Endothelial cell of umbilical vein (primary cell): ENCODE measurements at regions not wholly inside any gene's neighbourhood (a gene's known extent, or its start where the extent isn't known, plus 50 kb on each side); places are given as distances from the start of the nearest gene placed in this dataset.

Experiments used
- BruUV-seq: library from RNA; stranded (reverse); fragments of 400-500 nt; replicated peaks from 2 replicates; lab custom pipeline; 2021; lab: Mats Ljungman, UMichigan
- CTCF ChIA-PET: fragments of 300-600, 350-600 bp; sonication (Branson Sonifier 250); formaldehyde crosslinking; loops from one replicate; lab custom pipeline; 2021; ENCODE audit warnings: antibody characterized with exemption, inconsistent platforms; lab: Charles Lee
- POLR2A ChIA-PET: fragments of 300-600, 350-600 bp; sonication (Branson Sonifier 250); formaldehyde crosslinking; loops from one replicate; lab custom pipeline; 2021; ENCODE audit warnings: antibody characterized with exemption, inconsistent platforms; lab: Charles Lee
- DNase-seq: peaks from one replicate; pipeline ENCODE4 v3.0.0-alpha.2; 2011; ENCODE audit warnings: low read depth, low spot score
- FAIRE-seq: peaks from 2 replicates; lab custom pipeline; 2011; peaks lifted over from hg19 to GRCh38; lab: Jason Lieb, UNC
- H2AFZ ChIP-seq: 2 replicates; pipeline ENCODE4 v1.6.0; 2012; ENCODE audit warnings: low read depth, low read length, control low read depth, inconsistent platforms
- H3K27ac ChIP-seq: 2 replicates; pipeline ENCODE4 v1.5.1; 2011; ENCODE audit warnings: low read depth, mild to moderate bottlenecking, control low read depth, low read length, moderate library complexity; ENCODE audit not compliant: insufficient read depth
- H3K27me3 ChIP-seq, 2 experiments: 2 replicates each; pipeline versions ENCODE4 v1.6.0 to v1.6.1; 2011; ENCODE audit warnings: low read length in 2 of 2, mixed read lengths in 1 of 2; ENCODE audit not compliant: control insufficient read depth in 2 of 2, insufficient read depth in 2 of 2
- H3K36me3 ChIP-seq, 2 experiments: 2 replicates in 1 of 2; 3 replicates in 1 of 2; pipeline ENCODE4 v1.5.1; 2011; ENCODE audit warnings: low read length in 2 of 2, mild to moderate bottlenecking in 1 of 2, moderate library complexity in 1 of 2; ENCODE audit not compliant: control insufficient read depth in 2 of 2, insufficient read depth in 2 of 2; ENCODE audit errors: extremely low read depth in 1 of 2
- H3K4me1 ChIP-seq: 3 replicates; pipeline ENCODE4 v1.5.1; 2011; ENCODE audit warnings: mild to moderate bottlenecking, low read length; ENCODE audit not compliant: control insufficient read depth, insufficient read depth; ENCODE audit errors: extremely low read depth
- H3K4me2 ChIP-seq: 2 replicates; pipeline ENCODE4 v1.6.1; 2011; ENCODE audit warnings: low read length, control low read depth, mixed read lengths; ENCODE audit not compliant: insufficient read depth
- H3K4me3 ChIP-seq, 3 experiments: fragments of 200-600 bp in 1 of 3; sonication (generic), shearing (Covaris generic) in 1 of 3; replicated peaks in 1 of 3; 2 replicates each; pipeline ENCODE4 v1.5.1; 2011 to 2016; ENCODE audit warnings: control low read depth in 3 of 3, low read length in 3 of 3, mild to moderate bottlenecking in 2 of 3, inconsistent platforms in 1 of 3, low read depth in 1 of 3, moderate library complexity in 1 of 3; ENCODE audit not compliant: insufficient read depth in 1 of 3
- H3K79me2 ChIP-seq: 2 replicates; pipeline ENCODE4 v1.6.0; 2012; ENCODE audit warnings: low read length, inconsistent platforms; ENCODE audit not compliant: control insufficient read depth, insufficient read depth
- H3K9ac ChIP-seq: replicated peaks from 2 replicates; pipeline ENCODE3; 2011; ENCODE audit warnings: low read length, control low read depth; ENCODE audit not compliant: insufficient read depth; ENCODE audit errors: extremely low read depth
- H3K9me1 ChIP-seq: replicated peaks from 3 replicates; pipeline ENCODE4 v1.6.0; 2011; ENCODE audit warnings: mild to moderate bottlenecking, low read length; ENCODE audit not compliant: control insufficient read depth, insufficient read depth; ENCODE audit errors: extremely low read depth
- H3K9me3 ChIP-seq: replicated peaks from 2 replicates; pipeline ENCODE4 v1.5.1; 2012; ENCODE audit warnings: low read length, inconsistent platforms; ENCODE audit not compliant: control insufficient read depth, insufficient read depth
- H4K20me1 ChIP-seq: replicated peaks from 2 replicates; pipeline ENCODE3; 2011; ENCODE audit warnings: mild to moderate bottlenecking, low read length; ENCODE audit not compliant: control insufficient read depth, insufficient read depth; ENCODE audit errors: extremely low read depth
- CTCF ChIP-seq, 2 donors: IDR thresholded peaks; 1 replicate in 1 of 2; 2 replicates in 1 of 2; pipeline ENCODE4 v1.5.1; 2011; ENCODE audit warnings: low read length in 2 of 2, mild to moderate bottlenecking in 2 of 2, moderate library complexity in 2 of 2, control low read depth in 1 of 2, inconsistent platforms in 1 of 2, low read depth in 1 of 2; ENCODE audit not compliant: insufficient read depth in 1 of 2; ENCODE audit errors: extremely low read depth in 1 of 2
- EZH2 ChIP-seq: IDR thresholded peaks from 2 replicates; pipeline ENCODE4 v1.6.1; 2012; ENCODE audit warnings: borderline replicate concordance, low read depth, mild to moderate bottlenecking, moderate library complexity, low read length, inconsistent platforms; ENCODE audit not compliant: severe bottlenecking
- GATA2 ChIP-seq: IDR thresholded peaks from 2 replicates; pipeline ENCODE4 v1.7.0; 2011; ENCODE audit warnings: low read depth, mild to moderate bottlenecking, moderate library complexity, mixed read lengths, low read length; ENCODE audit not compliant: insufficient read length, insufficient read depth
- POLR2A ChIP-seq: IDR thresholded peaks from 2 replicates; pipeline ENCODE4 v1.6.1; 2012; ENCODE audit warnings: low read depth, mild to moderate bottlenecking, control low read depth, low read length
- dilution Hi-C: fragments of 300-500 bp; cut with MboI; formaldehyde crosslinking; loops from one replicate; pipeline ENCODE4 v1.15.0; 2019; ENCODE audit warnings: low sequenced_read_pairs; ENCODE audit not compliant: extremely low pct_ligation_motif_present
- intact Hi-C: fragments of 100-400 bp; cut with micrococcal nuclease; formaldehyde crosslinking; loops from one replicate; pipeline ENCODE4 v1.10.0; 2022

- no peaks in the 10 kb centered on the region for H3K79me2 ChIP-seq
- no peak for DNase-seq
Observed at GRCh38 chr9:113707953-113708695, 168.0 kb upstream of the ZNF618 start.

More at GRCh38 chr9:113707953-113708695, 168.0 kb upstream of the ZNF618 start:
- H3K4me1 ChIP-seq: peaks cover 5% of the 10 kb centered on the region
- BruUV-seq: no TSS peak
- no peaks in the 10 kb centered on the region for H3K9me1 ChIP-seq
- POLR2A ChIA-PET: no interaction called here
- no peak overlapping the region for H3K9ac ChIP-seq
- dilution Hi-C loops (no loop called here), intact Hi-C loops (no loop called here)
- H3K36me3 ChIP-seq: no peaks in the 10 kb centered on the region
- no peak for TF ChIP-seq POLR2A
- TF ChIP-seq EZH2: no peak
- TF ChIP-seq GATA2: no peak
- TF ChIP-seq CTCF (IDR thresholded peaks at IDR 0.05; ENCODE audit: extremely low read depth in 1 of 2, insufficient read depth in 1 of 2, low read depth in 1 of 2, low read length in 2 of 2): no peak
- FAIRE-seq: no peak
- no peaks in the 10 kb centered on the region for H3K9me3 ChIP-seq
- no peak overlapping the region for H2AFZ ChIP-seq
- H3K4me3 ChIP-seq: no peak overlapping the region
- no peak overlapping the region for H3K27ac ChIP-seq
- peaks cover 9 to 16% of the 10 kb centered on the region in 2 experiments for H3K27me3 ChIP-seq
- CTCF ChIA-PET: no interaction called here
- no peaks in the 10 kb centered on the region for H4K20me1 ChIP-seq
- no peak overlapping the region for H3K4me2 ChIP-seq
